GM23338 (cell line): ENCODE measurements at regions not wholly inside any gene's neighbourhood (a gene's known extent, or its start where the extent isn't known, plus 50 kb on each side); places are given as distances from the start of the nearest gene placed in this dataset.

Experiments used
- CREB1 ChIP-seq: fragments of 250-450 bp; sonication (Bioruptor Pico); IDR thresholded peaks from 2 replicates; pipeline ENCODE4 v1.5.0; 2020; ENCODE audit warnings: low read depth, mild to moderate bottlenecking, moderate library complexity
- ETS1 ChIP-seq: IDR thresholded peaks from 2 replicates; pipeline ENCODE4 v1.6.1; 2016; ENCODE audit warnings: antibody characterized with exemption
- EZH2 ChIP-seq: fragments of 200-600 bp; sonication (generic); IDR thresholded peaks from one replicate; pipeline ENCODE4 v1.8.0; 2017; ENCODE audit warnings: antibody characterized with exemption, mild to moderate bottlenecking, low read depth; ENCODE audit not compliant: unreplicated experiment
- EZH2phosphoT487 ChIP-seq: fragments of 200-600 bp; sonication (generic); IDR thresholded peaks from one replicate; pipeline ENCODE4 v1.8.1; 2018; ENCODE audit warnings: antibody characterized with exemption; ENCODE audit not compliant: unreplicated experiment
- JUNB ChIP-seq: IDR thresholded peaks from one replicate; pipeline ENCODE4 v1.6.1; 2016; ENCODE audit warnings: antibody characterized with exemption; ENCODE audit not compliant: unreplicated experiment
- NANOG ChIP-seq: IDR thresholded peaks from 2 replicates; pipeline ENCODE4 v1.6.1; 2016; ENCODE audit warnings: antibody characterized with exemption, borderline replicate concordance
- POLR2AphosphoS5 ChIP-seq: IDR thresholded peaks from 2 replicates; pipeline ENCODE4 v1.6.1; 2016; ENCODE audit warnings: antibody characterized with exemption, low read depth
- REST ChIP-seq: IDR thresholded peaks from one replicate; pipeline ENCODE4 v1.6.1; 2018; ENCODE audit warnings: antibody characterized with exemption; ENCODE audit not compliant: unreplicated experiment
- STAT1 ChIP-seq: IDR thresholded peaks from one replicate; pipeline ENCODE4 v1.6.1; 2016; ENCODE audit warnings: antibody characterized with exemption; ENCODE audit not compliant: unreplicated experiment
- ZNF114 ChIP-seq: fragments of 250-450 bp; sonication (Bioruptor Pico); IDR thresholded peaks from 2 replicates; pipeline ENCODE4 v1.5.0; 2020; ENCODE audit warnings: mild to moderate bottlenecking, moderate library complexity
- TF ChIP-seq, protein P1 (sequence below), 2 experiments: fragments of 200-600 bp in 1 of 2; sonication (generic) in 1 of 2; conservative IDR thresholded peaks; 2 replicates each; pipeline versions ENCODE4 v1.5.1 to v1.6.1; 2016 to 2017; ENCODE audit warnings: antibody characterized with exemption in 2 of 2, low read depth in 2 of 2, mild to moderate bottlenecking in 2 of 2, moderate library complexity in 1 of 2
- TF ChIP-seq, protein P2 (sequence below): fragments of 250-450 bp; sonication (Bioruptor Pico); IDR thresholded peaks from 2 replicates; pipeline ENCODE4 v1.5.0; 2020; ENCODE audit warnings: mild to moderate bottlenecking, moderate library complexity

- TF ChIP-seq, protein P1, sequence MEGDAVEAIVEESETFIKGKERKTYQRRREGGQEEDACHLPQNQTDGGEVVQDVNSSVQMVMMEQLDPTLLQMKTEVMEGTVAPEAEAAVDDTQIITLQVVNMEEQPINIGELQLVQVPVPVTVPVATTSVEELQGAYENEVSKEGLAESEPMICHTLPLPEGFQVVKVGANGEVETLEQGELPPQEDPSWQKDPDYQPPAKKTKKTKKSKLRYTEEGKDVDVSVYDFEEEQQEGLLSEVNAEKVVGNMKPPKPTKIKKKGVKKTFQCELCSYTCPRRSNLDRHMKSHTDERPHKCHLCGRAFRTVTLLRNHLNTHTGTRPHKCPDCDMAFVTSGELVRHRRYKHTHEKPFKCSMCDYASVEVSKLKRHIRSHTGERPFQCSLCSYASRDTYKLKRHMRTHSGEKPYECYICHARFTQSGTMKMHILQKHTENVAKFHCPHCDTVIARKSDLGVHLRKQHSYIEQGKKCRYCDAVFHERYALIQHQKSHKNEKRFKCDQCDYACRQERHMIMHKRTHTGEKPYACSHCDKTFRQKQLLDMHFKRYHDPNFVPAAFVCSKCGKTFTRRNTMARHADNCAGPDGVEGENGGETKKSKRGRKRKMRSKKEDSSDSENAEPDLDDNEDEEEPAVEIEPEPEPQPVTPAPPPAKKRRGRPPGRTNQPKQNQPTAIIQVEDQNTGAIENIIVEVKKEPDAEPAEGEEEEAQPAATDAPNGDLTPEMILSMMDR (conservative IDR thresholded peaks at IDR 0.05; ENCODE audit: low read depth in 2 of 2), result no peak
- TF ChIP-seq REST (no peak), EZH2 (no peak), CREB1 (CRISPR knock-in tag) (no peak), JUNB (no peak), POLR2AphosphoS5 (no peak), EZH2phosphoT487 (no peak), ETS1 (no peak), NANOG (no peak), STAT1 (no peak), ZNF114 (CRISPR knock-in tag) (no peak)
- TF ChIP-seq, protein P2, sequence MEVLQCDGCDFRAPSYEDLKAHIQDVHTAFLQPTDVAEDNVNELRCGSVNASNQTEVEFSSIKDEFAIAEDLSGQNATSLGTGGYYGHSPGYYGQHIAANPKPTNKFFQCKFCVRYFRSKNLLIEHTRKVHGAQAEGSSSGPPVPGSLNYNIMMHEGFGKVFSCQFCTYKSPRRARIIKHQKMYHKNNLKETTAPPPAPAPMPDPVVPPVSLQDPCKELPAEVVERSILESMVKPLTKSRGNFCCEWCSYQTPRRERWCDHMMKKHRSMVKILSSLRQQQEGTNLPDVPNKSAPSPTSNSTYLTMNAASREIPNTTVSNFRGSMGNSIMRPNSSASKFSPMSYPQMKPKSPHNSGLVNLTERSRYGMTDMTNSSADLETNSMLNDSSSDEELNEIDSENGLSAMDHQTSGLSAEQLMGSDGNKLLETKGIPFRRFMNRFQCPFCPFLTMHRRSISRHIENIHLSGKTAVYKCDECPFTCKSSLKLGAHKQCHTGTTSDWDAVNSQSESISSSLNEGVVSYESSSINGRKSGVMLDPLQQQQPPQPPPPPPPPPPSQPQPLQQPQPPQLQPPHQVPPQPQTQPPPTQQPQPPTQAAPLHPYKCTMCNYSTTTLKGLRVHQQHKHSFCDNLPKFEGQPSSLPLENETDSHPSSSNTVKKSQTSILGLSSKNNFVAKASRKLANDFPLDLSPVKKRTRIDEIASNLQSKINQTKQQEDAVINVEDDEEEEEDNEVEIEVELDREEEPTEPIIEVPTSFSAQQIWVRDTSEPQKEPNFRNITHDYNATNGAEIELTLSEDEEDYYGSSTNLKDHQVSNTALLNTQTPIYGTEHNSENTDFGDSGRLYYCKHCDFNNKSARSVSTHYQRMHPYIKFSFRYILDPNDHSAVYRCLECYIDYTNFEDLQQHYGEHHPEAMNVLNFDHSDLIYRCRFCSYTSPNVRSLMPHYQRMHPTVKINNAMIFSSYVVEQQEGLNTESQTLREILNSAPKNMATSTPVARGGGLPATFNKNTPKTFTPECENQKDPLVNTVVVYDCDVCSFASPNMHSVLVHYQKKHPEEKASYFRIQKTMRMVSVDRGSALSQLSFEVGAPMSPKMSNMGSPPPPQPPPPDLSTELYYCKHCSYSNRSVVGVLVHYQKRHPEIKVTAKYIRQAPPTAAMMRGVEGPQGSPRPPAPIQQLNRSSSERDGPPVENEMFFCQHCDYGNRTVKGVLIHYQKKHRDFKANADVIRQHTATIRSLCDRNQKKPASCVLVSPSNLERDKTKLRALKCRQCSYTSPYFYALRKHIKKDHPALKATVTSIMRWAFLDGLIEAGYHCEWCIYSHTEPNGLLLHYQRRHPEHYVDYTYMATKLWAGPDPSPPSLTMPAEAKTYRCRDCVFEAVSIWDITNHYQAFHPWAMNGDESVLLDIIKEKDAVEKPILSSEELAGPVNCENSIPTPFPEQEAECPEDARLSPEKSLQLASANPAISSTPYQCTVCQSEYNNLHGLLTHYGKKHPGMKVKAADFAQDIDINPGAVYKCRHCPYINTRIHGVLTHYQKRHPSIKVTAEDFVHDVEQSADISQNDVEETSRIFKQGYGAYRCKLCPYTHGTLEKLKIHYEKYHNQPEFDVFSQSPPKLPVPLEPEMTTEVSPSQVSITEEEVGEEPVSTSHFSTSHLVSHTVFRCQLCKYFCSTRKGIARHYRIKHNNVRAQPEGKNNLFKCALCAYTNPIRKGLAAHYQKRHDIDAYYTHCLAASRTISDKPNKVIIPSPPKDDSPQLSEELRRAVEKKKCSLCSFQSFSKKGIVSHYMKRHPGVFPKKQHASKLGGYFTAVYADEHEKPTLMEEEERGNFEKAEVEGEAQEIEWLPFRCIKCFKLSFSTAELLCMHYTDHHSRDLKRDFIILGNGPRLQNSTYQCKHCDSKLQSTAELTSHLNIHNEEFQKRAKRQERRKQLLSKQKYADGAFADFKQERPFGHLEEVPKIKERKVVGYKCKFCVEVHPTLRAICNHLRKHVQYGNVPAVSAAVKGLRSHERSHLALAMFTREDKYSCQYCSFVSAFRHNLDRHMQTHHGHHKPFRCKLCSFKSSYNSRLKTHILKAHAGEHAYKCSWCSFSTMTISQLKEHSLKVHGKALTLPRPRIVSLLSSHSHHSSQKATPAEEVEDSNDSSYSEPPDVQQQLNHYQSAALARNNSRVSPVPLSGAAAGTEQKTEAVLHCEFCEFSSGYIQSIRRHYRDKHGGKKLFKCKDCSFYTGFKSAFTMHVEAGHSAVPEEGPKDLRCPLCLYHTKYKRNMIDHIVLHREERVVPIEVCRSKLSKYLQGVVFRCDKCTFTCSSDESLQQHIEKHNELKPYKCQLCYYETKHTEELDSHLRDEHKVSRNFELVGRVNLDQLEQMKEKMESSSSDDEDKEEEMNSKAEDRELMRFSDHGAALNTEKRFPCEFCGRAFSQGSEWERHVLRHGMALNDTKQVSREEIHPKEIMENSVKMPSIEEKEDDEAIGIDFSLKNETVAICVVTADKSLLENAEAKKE (CRISPR knock-in tag), result no peak
Observed at GRCh38 chr18:59818769-59819168, 81.0 kb upstream of the PMAIP1 start.
